ENCODE measurements at regions not wholly inside any gene's neighbourhood (a gene's known extent, or its start where the extent isn't known, plus 50 kb on each side); places are given as distances from the start of the nearest gene placed in this dataset.
"Not testable (repeated sequence)": the region's sequence is repeated elsewhere in the genome, so short reads cannot be mapped to it uniquely, and the experiment has no call there.

GRCh38 chr3:127041264-127041820 lies 58.4 kb downstream of the PLXNA1 start:
- no peak for DNase-seq
- POLR2A ChIA-PET = no interaction called here
- Mint-ChIP-seq H3K27me3 (no peaks in the 10 kb centered on the region), H3K9me3 (no peaks in the 10 kb centered on the region), H3K36me3 (ENCODE audit: low read depth) (no peaks in the 10 kb centered on the region), H3K4me1 (no peaks in the 10 kb centered on the region), H3K4me3 (no peak overlapping the region), H3K27ac (no peak overlapping the region)
- CTCF ChIA-PET = no interaction called here

GRCh38 chr3:127041933-127042332 lies 59.0 kb downstream of the PLXNA1 start:
- no peaks in the 10 kb centered on the region for H3K36me3 Mint-ChIP-seq (ENCODE audit: low read depth)
- no peaks in the 10 kb centered on the region for H3K27me3 Mint-ChIP-seq
- no peaks in the 10 kb centered on the region for H3K4me1 Mint-ChIP-seq
- no peaks in the 10 kb centered on the region for H3K9me3 Mint-ChIP-seq
- ChIA-PET POLR2A (no interaction called here), CTCF (no interaction called here)
- no peak overlapping the region for H3K27ac Mint-ChIP-seq
- no peak for DNase-seq
- H3K4me3 Mint-ChIP-seq = no peak overlapping the region

- DNase-seq = no peak
- H3K9me3 Mint-ChIP-seq = no peaks in the 10 kb centered on the region
- no peaks in the 10 kb centered on the region for H3K4me1 Mint-ChIP-seq
- H3K27ac Mint-ChIP-seq = no peak overlapping the region
- no peaks in the 10 kb centered on the region for H3K27me3 Mint-ChIP-seq
- ChIA-PET CTCF (no interaction called here), POLR2A (no interaction called here)
- H3K36me3 Mint-ChIP-seq (ENCODE audit: low read depth) = no peaks in the 10 kb centered on the region
- no peak overlapping the region for H3K4me3 Mint-ChIP-seq
Observed at GRCh38 chr3:127042634-127043033, 59.7 kb downstream of the PLXNA1 start.

DNA sequence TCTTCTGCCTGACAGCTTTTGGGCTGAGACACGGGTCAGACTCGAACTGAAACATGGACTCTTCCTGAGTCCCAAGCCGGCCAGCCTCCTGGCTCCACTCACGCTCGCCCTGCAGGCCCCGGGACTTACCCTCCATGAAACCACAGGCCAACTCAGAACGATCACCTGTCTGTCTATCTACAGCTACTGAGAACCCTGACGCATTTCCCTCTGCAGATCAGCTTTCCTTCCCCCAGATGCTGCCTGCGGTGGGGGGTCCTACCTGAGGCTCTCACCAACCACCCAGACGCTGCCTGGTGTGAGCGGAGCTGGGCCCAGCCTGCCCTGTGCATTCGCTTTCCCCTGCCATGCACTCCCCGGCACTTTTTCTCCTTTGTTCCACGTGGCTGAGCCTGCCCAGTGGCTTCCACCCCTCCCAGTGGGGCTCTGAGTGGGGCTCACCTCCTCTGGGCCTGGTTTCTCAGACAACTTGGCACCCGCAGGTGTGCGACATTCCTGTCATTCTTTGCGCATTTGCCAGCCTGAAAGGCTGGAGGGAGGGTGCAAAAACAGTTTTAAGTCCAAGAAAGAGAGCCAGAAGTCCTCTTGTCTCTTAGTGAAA lies 60.2 kb downstream of the PLXNA1 start:
- H3K9me3 Mint-ChIP-seq = no peaks in the 10 kb centered on the region
- CTCF ChIA-PET = no interaction called here
- H3K4me3 Mint-ChIP-seq = no peak overlapping the region
- POLR2A ChIA-PET = no interaction called here
- DNase-seq = no peak
- no peaks in the 10 kb centered on the region for H3K4me1 Mint-ChIP-seq
- no peak overlapping the region for H3K27ac Mint-ChIP-seq
- H3K27me3 Mint-ChIP-seq = no peaks in the 10 kb centered on the region
- no peaks in the 10 kb centered on the region for H3K36me3 Mint-ChIP-seq (ENCODE audit: low read depth)

DNA sequence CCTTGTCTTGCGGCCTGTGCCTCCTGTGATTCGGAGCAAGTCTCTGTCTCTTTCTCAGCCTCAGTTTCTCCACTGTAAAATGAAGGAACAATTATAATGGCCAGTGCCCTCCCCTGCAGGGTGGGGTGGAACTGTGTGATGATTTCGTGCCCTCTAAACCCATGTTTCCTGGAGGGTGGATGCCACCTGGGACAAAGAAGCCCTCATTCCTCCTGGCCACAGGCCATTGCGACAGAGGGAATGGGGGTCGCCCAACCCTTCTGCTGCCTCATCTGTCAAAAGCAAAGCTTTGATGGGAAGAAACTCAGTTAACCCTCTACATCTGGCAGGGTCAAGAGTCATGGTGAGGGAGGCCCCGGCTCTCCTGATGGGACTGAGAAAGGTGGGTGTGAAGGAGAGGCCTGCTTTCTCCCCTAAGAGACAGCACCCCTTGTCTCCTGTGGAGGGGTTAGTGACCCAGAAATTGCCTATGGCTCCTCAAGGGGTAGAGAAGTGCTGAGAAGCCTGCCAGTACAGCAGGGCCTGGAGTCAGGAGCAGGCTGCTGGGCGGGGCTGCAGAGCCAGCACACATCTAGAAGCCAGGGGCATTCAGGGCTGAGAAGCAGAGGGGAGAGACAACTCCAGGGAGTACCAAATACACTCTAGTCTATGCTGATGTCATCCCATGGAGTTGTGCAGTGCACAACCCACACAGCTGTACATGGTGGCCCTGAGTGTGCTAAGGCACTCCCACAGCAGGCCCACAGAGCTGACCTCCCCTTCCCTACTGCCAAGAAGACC lies 61.0 kb downstream of the PLXNA1 start:
- Mint-ChIP-seq H3K27me3 (no peaks in the 10 kb centered on the region), H3K9me3 (no peaks in the 10 kb centered on the region), H3K4me3 (no peak overlapping the region), H3K27ac (no peak overlapping the region), H3K4me1 (no peaks in the 10 kb centered on the region), H3K36me3 (ENCODE audit: low read depth) (no peaks in the 10 kb centered on the region)
- ChIA-PET CTCF (no interaction called here), POLR2A (no interaction called here)
- no peak for DNase-seq

- no peak overlapping the region for H3K4me3 Mint-ChIP-seq
- CTCF ChIA-PET = no interaction called here
- H3K9me3 Mint-ChIP-seq = peaks cover 2% of the 10 kb centered on the region
- no peaks in the 10 kb centered on the region for H3K4me1 Mint-ChIP-seq
- no peaks in the 10 kb centered on the region for H3K36me3 Mint-ChIP-seq (ENCODE audit: low read depth)
- DNase-seq = no peak
- POLR2A ChIA-PET = no interaction called here
- no peak overlapping the region for H3K27ac Mint-ChIP-seq
- H3K27me3 Mint-ChIP-seq = no peaks in the 10 kb centered on the region
Observed at GRCh38 chr3:127044996-127045395, 62.1 kb downstream of the PLXNA1 start.

- no peaks in the 10 kb centered on the region for H3K4me1 Mint-ChIP-seq
- H3K27ac Mint-ChIP-seq = no peak overlapping the region
- ChIA-PET POLR2A (no interaction called here), CTCF (no interaction called here)
- no peak for DNase-seq
- H3K36me3 Mint-ChIP-seq (ENCODE audit: low read depth) = no peaks in the 10 kb centered on the region
- H3K9me3 Mint-ChIP-seq = peaks cover 3% of the 10 kb centered on the region
- no peak overlapping the region for H3K4me3 Mint-ChIP-seq
- no peaks in the 10 kb centered on the region for H3K27me3 Mint-ChIP-seq
Observed at GRCh38 chr3:127045435-127046045, 62.6 kb downstream of the PLXNA1 start.

GRCh38 chr3:127046690-127047089 lies 63.8 kb downstream of the PLXNA1 start:
- DNase-seq; H3K4me1 Mint-ChIP-seq; H3K27ac Mint-ChIP-seq; CTCF ChIA-PET; H3K27me3 Mint-ChIP-seq; H3K9me3 Mint-ChIP-seq; H3K4me3 Mint-ChIP-seq; H3K36me3 Mint-ChIP-seq (ENCODE audit: low read depth); POLR2A ChIA-PET: not testable (repeated sequence)

GRCh38 chr3:127049393-127049792 lies 66.5 kb downstream of the PLXNA1 start:
- Mint-ChIP-seq H3K4me1 (no peaks in the 10 kb centered on the region), H3K27me3 (no peaks in the 10 kb centered on the region), H3K36me3 (ENCODE audit: low read depth) (no peaks in the 10 kb centered on the region), H3K4me3 (no peak overlapping the region), H3K27ac (no peak overlapping the region), H3K9me3 (peaks cover 3% of the 10 kb centered on the region)
- ChIA-PET CTCF (no interaction called here), POLR2A (no interaction called here)
- DNase-seq = no peak

- CTCF ChIA-PET = no interaction called here
- Mint-ChIP-seq H3K9me3 (peaks cover 5% of the 10 kb centered on the region), H3K36me3 (ENCODE audit: low read depth) (no peaks in the 10 kb centered on the region), H3K4me3 (no peak overlapping the region), H3K27me3 (no peaks in the 10 kb centered on the region), H3K4me1 (no peaks in the 10 kb centered on the region), H3K27ac (no peak overlapping the region)
- POLR2A ChIA-PET = no interaction called here
- DNase-seq = no peak
Observed at GRCh38 chr3:127050733-127051132, 67.8 kb downstream of the PLXNA1 start.

DNA sequence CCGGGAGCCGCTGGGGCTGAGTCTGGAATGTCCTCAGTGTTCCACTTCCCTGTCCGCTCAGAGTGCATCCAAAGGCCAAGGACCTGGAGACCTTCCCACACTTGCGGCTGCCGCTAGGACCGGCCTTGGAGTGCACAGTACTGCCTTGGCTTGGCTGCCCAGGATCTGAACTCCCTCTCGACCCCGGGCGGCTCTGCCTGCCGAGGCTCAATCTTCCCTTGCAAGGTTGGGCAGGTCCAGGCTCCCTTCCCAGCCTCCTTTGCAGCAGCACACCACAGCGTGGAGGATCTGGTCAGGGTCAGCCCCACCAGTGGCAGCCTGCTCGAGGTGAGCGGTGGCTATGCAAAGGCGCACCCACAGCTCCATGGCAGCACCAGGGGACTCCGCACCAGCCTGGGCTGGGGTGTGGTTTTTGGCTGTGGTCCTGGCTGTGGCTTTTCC lies 69.2 kb downstream of the PLXNA1 start:
- Mint-ChIP-seq H3K4me1 (no peaks in the 10 kb centered on the region), H3K9me3 (peaks cover 9% of the 10 kb centered on the region), H3K27ac (no peak overlapping the region)

GRCh38 chr3:127053026-127053425 lies 70.1 kb downstream of the PLXNA1 start:
- no peak for DNase-seq
- Mint-ChIP-seq H3K9me3 (peaks cover 14% of the 10 kb centered on the region), H3K4me3 (no peak overlapping the region), H3K4me1 (no peaks in the 10 kb centered on the region), H3K36me3 (ENCODE audit: low read depth) (no peaks in the 10 kb centered on the region), H3K27ac (no peak overlapping the region), H3K27me3 (no peaks in the 10 kb centered on the region)
- CTCF ChIA-PET = no interaction called here
- POLR2A ChIA-PET = no interaction called here

More for the DNA sequence above, 69.2 kb downstream of the PLXNA1 start:
- DNase-seq = no peak
- Mint-ChIP-seq H3K4me3 (no peak overlapping the region), H3K36me3 (ENCODE audit: low read depth) (no peaks in the 10 kb centered on the region), H3K27me3 (no peaks in the 10 kb centered on the region)
- ChIA-PET POLR2A (no interaction called here), CTCF (no interaction called here)

GRCh38 chr3:127053450-127053849 lies 70.5 kb downstream of the PLXNA1 start:
- Mint-ChIP-seq H3K9me3 (peaks cover 14% of the 10 kb centered on the region), H3K4me1 (no peaks in the 10 kb centered on the region), H3K36me3 (ENCODE audit: low read depth) (no peaks in the 10 kb centered on the region), H3K27ac (no peak overlapping the region), H3K27me3 (no peaks in the 10 kb centered on the region), H3K4me3 (no peak overlapping the region)
- CTCF ChIA-PET = no interaction called here
- POLR2A ChIA-PET = no interaction called here
- no peak for DNase-seq

DNA sequence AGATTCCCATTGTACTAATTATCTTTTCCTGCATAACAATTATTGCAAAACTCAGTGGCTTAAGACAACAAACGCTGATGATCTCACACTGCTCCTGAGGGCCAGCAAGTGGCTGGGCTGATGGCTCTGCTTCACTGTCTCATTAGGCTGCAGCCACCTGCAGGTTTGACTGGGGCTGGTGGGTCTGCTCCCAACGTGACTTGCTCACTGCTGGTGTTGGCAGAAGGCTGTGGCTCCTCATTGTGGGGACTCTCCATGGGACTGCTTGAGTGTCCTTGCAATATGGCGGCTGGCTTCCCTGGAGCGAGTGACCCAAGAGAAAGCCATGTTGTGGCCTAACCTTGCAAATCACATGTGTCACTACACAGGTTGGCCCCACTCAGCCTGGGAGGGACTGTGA lies 71.1 kb downstream of the PLXNA1 start:
- H3K4me3 Mint-ChIP-seq = no peak overlapping the region
- peaks cover 2% of the 10 kb centered on the region for H3K27me3 Mint-ChIP-seq
- ChIA-PET POLR2A (no interaction called here), CTCF (no interaction called here)
- no peak overlapping the region for H3K27ac Mint-ChIP-seq
- H3K4me1 Mint-ChIP-seq = no peaks in the 10 kb centered on the region
- H3K36me3 Mint-ChIP-seq (ENCODE audit: low read depth) = no peaks in the 10 kb centered on the region
- no peak for DNase-seq
- peaks cover 15% of the 10 kb centered on the region for H3K9me3 Mint-ChIP-seq

All from activated CD4-positive, alpha-beta memory T cell treated with anti-CD3 and anti-CD28 coated beads, Interleukin-2, amount 10 ng/mL, durations not matched to agents 7 days and 5 days (primary cell).